ENCODE measurements at regions not wholly inside any gene's neighbourhood (a gene's known extent, or its start where the extent isn't known, plus 50 kb on each side); places are given as distances from the start of the nearest gene placed in this dataset.
A peak's percentile ranks its signal among the peaks of the same experiment; 100 is the strongest.
"Not testable (repeated sequence)": the region's sequence is repeated elsewhere in the genome, so short reads cannot be mapped to it uniquely, and the experiment has no call there.

GRCh38 chr6:115838763-115839401 is 221.8 kb downstream of the FRK start:
- Mint-ChIP-seq H3K36me3 (peaks cover 4% of the 10 kb centered on the region), H3K27me3 (ENCODE audit: low read depth) (peaks cover 5% of the 10 kb centered on the region), H3K4me3 (no peak overlapping the region), H3K9me3 (peaks cover 15% of the 10 kb centered on the region), H3K4me1 (no peaks in the 10 kb centered on the region), H3K27ac (no peak overlapping the region)
- TF ChIP-seq CTCF (IDR thresholded peaks at IDR 0.05; ENCODE audit: unreplicated experiment), result peak; percentile 54
- DNase-seq (ENCODE audit: low spot score in 2 of 2, unreplicated experiment in 2 of 2), result no peak

GRCh38 chr6:115838216-115838615 is 222.5 kb downstream of the FRK start:
- H3K36me3 Mint-ChIP-seq, result peaks cover 4% of the 10 kb centered on the region

GRCh38 chr6:115836374-115836773 is 224.3 kb downstream of the FRK start:
- peaks cover 15% of the 10 kb centered on the region for H3K9me3 Mint-ChIP-seq
- H3K4me1 Mint-ChIP-seq; H3K27ac Mint-ChIP-seq; H3K36me3 Mint-ChIP-seq; DNase-seq (ENCODE audit: low spot score in 2 of 2, unreplicated experiment in 2 of 2); H3K4me3 Mint-ChIP-seq; H3K27me3 Mint-ChIP-seq (ENCODE audit: low read depth): not testable (repeated sequence)

More at GRCh38 chr6:115838216-115838615, 222.5 kb downstream of the FRK start:
- H3K9me3 Mint-ChIP-seq, result peaks cover 15% of the 10 kb centered on the region
- H3K27me3 Mint-ChIP-seq (ENCODE audit: low read depth), result no peaks in the 10 kb centered on the region
- H3K4me1 Mint-ChIP-seq, result no peaks in the 10 kb centered on the region
- no peak for DNase-seq (ENCODE audit: low spot score in 2 of 2, unreplicated experiment in 2 of 2)
- H3K4me3 Mint-ChIP-seq, result no peak overlapping the region
- no peak for TF ChIP-seq CTCF (IDR thresholded peaks at IDR 0.05; ENCODE audit: unreplicated experiment)
- no peak overlapping the region for H3K27ac Mint-ChIP-seq

GRCh38 chr6:115835314-115835713 is 225.4 kb downstream of the FRK start:
- Mint-ChIP-seq H3K36me3 (peaks cover 4% of the 10 kb centered on the region), H3K27me3 (ENCODE audit: low read depth) (no peaks in the 10 kb centered on the region), H3K27ac (no peak overlapping the region), H3K4me3 (no peak overlapping the region), H3K4me1 (no peaks in the 10 kb centered on the region), H3K9me3 (peaks cover 15% of the 10 kb centered on the region)
- no peak for TF ChIP-seq CTCF (IDR thresholded peaks at IDR 0.05; ENCODE audit: unreplicated experiment)
- DNase-seq (ENCODE audit: low spot score in 2 of 2, unreplicated experiment in 2 of 2), result no peak

GRCh38 chr6:115834542-115834941 is 226.1 kb downstream of the FRK start:
- H3K27me3 Mint-ChIP-seq (ENCODE audit: low read depth); H3K4me3 Mint-ChIP-seq; H3K27ac Mint-ChIP-seq: not testable (repeated sequence)

GRCh38 chr6:115832786-115833185 is 227.9 kb downstream of the FRK start:
- DNase-seq (ENCODE audit: low spot score in 2 of 2, unreplicated experiment in 2 of 2), result no peak
- TF ChIP-seq CTCF (IDR thresholded peaks at IDR 0.05; ENCODE audit: unreplicated experiment), result no peak

More at GRCh38 chr6:115834542-115834941, 226.1 kb downstream of the FRK start:
- not testable (repeated sequence) for H3K4me1 Mint-ChIP-seq; H3K36me3 Mint-ChIP-seq; DNase-seq (ENCODE audit: low spot score in 2 of 2, unreplicated experiment in 2 of 2)
- peaks cover 15% of the 10 kb centered on the region for H3K9me3 Mint-ChIP-seq

GRCh38 chr6:115832186-115832585 is 228.5 kb downstream of the FRK start:
- H3K27me3 Mint-ChIP-seq (ENCODE audit: low read depth), result no peaks in the 10 kb centered on the region

More at GRCh38 chr6:115832786-115833185, 227.9 kb downstream of the FRK start:
- Mint-ChIP-seq H3K4me3 (no peak overlapping the region), H3K27ac (no peak overlapping the region), H3K27me3 (ENCODE audit: low read depth) (no peaks in the 10 kb centered on the region), H3K4me1 (peaks cover 1% of the 10 kb centered on the region), H3K36me3 (peaks cover 4% of the 10 kb centered on the region), H3K9me3 (peaks cover 15% of the 10 kb centered on the region)

More at GRCh38 chr6:115832186-115832585, 228.5 kb downstream of the FRK start:
- no peak for TF ChIP-seq CTCF (IDR thresholded peaks at IDR 0.05; ENCODE audit: unreplicated experiment)
- H3K27ac Mint-ChIP-seq, result no peak overlapping the region
- no peak overlapping the region for H3K4me3 Mint-ChIP-seq
- peaks cover 6% of the 10 kb centered on the region for H3K4me1 Mint-ChIP-seq
- H3K36me3 Mint-ChIP-seq, result peaks cover 4% of the 10 kb centered on the region
- no peak for DNase-seq (ENCODE audit: low spot score in 2 of 2, unreplicated experiment in 2 of 2)
- H3K9me3 Mint-ChIP-seq, result peaks cover 11% of the 10 kb centered on the region

Data from mesothelial cell of epicardium (in vitro differentiated cells).